ENCODE measurements at regions not wholly inside any gene's neighbourhood (a gene's known extent, or its start where the extent isn't known, plus 50 kb on each side); places are given as distances from the start of the nearest gene placed in this dataset.

GRCh38 chr16:81164958-81165357 lies 68.8 kb upstream of the GCSH start:
- DNase-seq: no peak
- WGBS, 5 donors: 63 to 73% (median 68%) methylated on average over 5 of the region's 5 CpGs
- intact Hi-C loops (cut with DNase I; ENCODE audit: low total_unique reads): no loop called here

GRCh38 chr16:81164481-81164880 lies 68.3 kb upstream of the GCSH start:
- no peak for TF ChIP-seq POLR2AphosphoS5 (IDR thresholded peaks at IDR 0.05)
- TF ChIP-seq POLR2A (IDR thresholded peaks at IDR 0.05): no peak
- TF ChIP-seq EP300 (IDR thresholded peaks at IDR 0.05): no peak
- TF ChIP-seq CTCF (IDR thresholded peaks at IDR 0.05): no peak
- Histone ChIP-seq H3K36me3 (no peaks in the 10 kb centered on the region), H3K4me1 (no peaks in the 10 kb centered on the region), H3K27me3 (no peaks in the 10 kb centered on the region), H3K27ac (no peak overlapping the region), H3K4me3 (no peak overlapping the region), H3K9me3 (peaks cover 0 to 4% (median 0%) of the 10 kb centered on the region in 4 donors)
- no peak for DNase-seq
- 76 to 81% (median 77%) methylated on average over 10 to 11 of the region's 11 CpGs for WGBS, 5 donors
- intact Hi-C loops (cut with DNase I; ENCODE audit: low total_unique reads): no loop called here

More at GRCh38 chr16:81164958-81165357, 68.8 kb upstream of the GCSH start:
- Histone ChIP-seq H3K36me3 (no peaks in the 10 kb centered on the region), H3K9me3 (peaks cover 0 to 4% (median 0%) of the 10 kb centered on the region in 4 donors), H3K4me1 (no peaks in the 10 kb centered on the region), H3K4me3 (no peak overlapping the region), H3K27me3 (no peaks in the 10 kb centered on the region), H3K27ac (no peak overlapping the region)
- TF ChIP-seq POLR2A (IDR thresholded peaks at IDR 0.05) (no peak), CTCF (IDR thresholded peaks at IDR 0.05) (no peak), POLR2AphosphoS5 (IDR thresholded peaks at IDR 0.05) (no peak), EP300 (IDR thresholded peaks at IDR 0.05) (no peak)

GRCh38 chr16:81163671-81164070 lies 67.5 kb upstream of the GCSH start:
- no peaks in the 10 kb centered on the region for H3K4me1 ChIP-seq
- TF ChIP-seq POLR2AphosphoS5 (IDR thresholded peaks at IDR 0.05) (no peak), CTCF (IDR thresholded peaks at IDR 0.05) (no peak), EP300 (IDR thresholded peaks at IDR 0.05) (no peak), POLR2A (IDR thresholded peaks at IDR 0.05) (no peak)
- H3K36me3 ChIP-seq: no peaks in the 10 kb centered on the region
- no peaks in the 10 kb centered on the region for H3K27me3 ChIP-seq
- no peak overlapping the region for H3K4me3 ChIP-seq
- H3K9me3 ChIP-seq: peaks cover 0 to 4% (median 0%) of the 10 kb centered on the region in 4 donors
- DNase-seq: no peak
- WGBS, 5 donors: 54 to 72% (median 65%) methylated on average over 9 of the region's 9 CpGs
- H3K27ac ChIP-seq: no peak overlapping the region
- intact Hi-C loops (cut with DNase I; ENCODE audit: low total_unique reads): no loop called here

- 69 to 83% (median 74%) methylated on average over 6 of the region's 6 CpGs for WGBS, 5 donors
- Histone ChIP-seq H3K36me3 (no peaks in the 10 kb centered on the region), H3K27me3 (no peaks in the 10 kb centered on the region), H3K4me3 (no peak overlapping the region), H3K9me3 (peaks cover 0 to 4% (median 0%) of the 10 kb centered on the region in 4 donors), H3K27ac (no peak overlapping the region), H3K4me1 (no peaks in the 10 kb centered on the region)
- DNase-seq: no peak
- TF ChIP-seq POLR2A (IDR thresholded peaks at IDR 0.05) (no peak), EP300 (IDR thresholded peaks at IDR 0.05) (no peak), CTCF (IDR thresholded peaks at IDR 0.05) (no peak), POLR2AphosphoS5 (IDR thresholded peaks at IDR 0.05) (no peak)
- intact Hi-C loops (cut with DNase I; ENCODE audit: low total_unique reads): no loop called here
These were observed 62.8 kb upstream of the GCSH start for GRCh38 chr16:81158964-81159363.
